ENCODE measurements at regions not wholly inside any gene's neighbourhood (a gene's known extent, or its start where the extent isn't known, plus 50 kb on each side); places are given as distances from the start of the nearest gene placed in this dataset.

- intact Hi-C loops (cut with micrococcal nuclease; ENCODE audit: unreplicated experiment) = no loop called here
- H3K9me3 Mint-ChIP-seq (ENCODE audit: low read depth, unreplicated experiment) = peaks cover 19% of the 10 kb centered on the region
Measured at GRCh38 chr2:76274676-76275075, 564.0 kb upstream of the GCFC2 start.

DNA sequence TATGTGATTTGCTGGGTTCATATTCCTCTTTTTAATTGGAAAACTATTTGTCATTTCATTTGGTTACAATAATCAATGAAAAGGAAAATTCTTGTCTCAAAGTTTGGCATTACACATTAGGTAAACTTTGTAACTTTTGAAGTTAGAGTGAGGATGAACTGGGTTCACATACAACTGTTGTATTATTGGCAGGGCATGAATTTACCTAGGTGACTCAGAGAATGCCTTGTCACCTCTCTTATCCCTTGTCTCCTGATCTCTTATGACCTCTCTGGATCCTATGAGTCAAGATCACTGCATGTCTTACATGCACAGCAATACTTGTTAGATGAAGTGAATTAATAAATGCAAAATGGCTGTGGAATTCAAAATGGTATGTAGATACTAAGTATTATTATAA, 563.4 kb upstream of the GCFC2 start:
- Mint-ChIP-seq H3K27me3 (ENCODE audit: unreplicated experiment) (no peaks in the 10 kb centered on the region), H3K36me3 (ENCODE audit: insufficient read depth, unreplicated experiment) (no peaks in the 10 kb centered on the region), H3K4me3 (ENCODE audit: low read depth, unreplicated experiment) (no peak overlapping the region), H3K27ac (ENCODE audit: unreplicated experiment) (no peak overlapping the region), H3K9me3 (ENCODE audit: low read depth, unreplicated experiment) (peaks cover 19% of the 10 kb centered on the region), H3K4me1 (ENCODE audit: low read depth, unreplicated experiment) (no peaks in the 10 kb centered on the region)
- CTCF ChIA-PET = no interaction called here
- intact Hi-C loops (cut with micrococcal nuclease; ENCODE audit: unreplicated experiment) = no loop called here
- no TSS peak for BruUV-seq (replicated peaks)
- TF ChIP-seq, protein P1, sequence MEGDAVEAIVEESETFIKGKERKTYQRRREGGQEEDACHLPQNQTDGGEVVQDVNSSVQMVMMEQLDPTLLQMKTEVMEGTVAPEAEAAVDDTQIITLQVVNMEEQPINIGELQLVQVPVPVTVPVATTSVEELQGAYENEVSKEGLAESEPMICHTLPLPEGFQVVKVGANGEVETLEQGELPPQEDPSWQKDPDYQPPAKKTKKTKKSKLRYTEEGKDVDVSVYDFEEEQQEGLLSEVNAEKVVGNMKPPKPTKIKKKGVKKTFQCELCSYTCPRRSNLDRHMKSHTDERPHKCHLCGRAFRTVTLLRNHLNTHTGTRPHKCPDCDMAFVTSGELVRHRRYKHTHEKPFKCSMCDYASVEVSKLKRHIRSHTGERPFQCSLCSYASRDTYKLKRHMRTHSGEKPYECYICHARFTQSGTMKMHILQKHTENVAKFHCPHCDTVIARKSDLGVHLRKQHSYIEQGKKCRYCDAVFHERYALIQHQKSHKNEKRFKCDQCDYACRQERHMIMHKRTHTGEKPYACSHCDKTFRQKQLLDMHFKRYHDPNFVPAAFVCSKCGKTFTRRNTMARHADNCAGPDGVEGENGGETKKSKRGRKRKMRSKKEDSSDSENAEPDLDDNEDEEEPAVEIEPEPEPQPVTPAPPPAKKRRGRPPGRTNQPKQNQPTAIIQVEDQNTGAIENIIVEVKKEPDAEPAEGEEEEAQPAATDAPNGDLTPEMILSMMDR (IDR thresholded peaks at IDR 0.05; ENCODE audit: unreplicated experiment) = no peak
- DNase-seq = no peak

More at GRCh38 chr2:76274676-76275075, 564.0 kb upstream of the GCFC2 start:
- CTCF ChIA-PET = no interaction called here
- no TSS peak for BruUV-seq (replicated peaks)
- Mint-ChIP-seq H3K27ac (ENCODE audit: unreplicated experiment) (no peak overlapping the region), H3K27me3 (ENCODE audit: unreplicated experiment) (no peaks in the 10 kb centered on the region), H3K4me3 (ENCODE audit: low read depth, unreplicated experiment) (no peak overlapping the region), H3K4me1 (ENCODE audit: low read depth, unreplicated experiment) (no peaks in the 10 kb centered on the region), H3K36me3 (ENCODE audit: insufficient read depth, unreplicated experiment) (no peaks in the 10 kb centered on the region)
- TF ChIP-seq, protein P1 (IDR thresholded peaks at IDR 0.05; ENCODE audit: unreplicated experiment) = no peak
- no peak for DNase-seq

GRCh38 chr2:76270096-76270710, 559.5 kb upstream of the GCFC2 start:
- no peak overlapping the region for H3K4me3 Mint-ChIP-seq (ENCODE audit: low read depth, unreplicated experiment)
- no peak for DNase-seq
- H3K36me3 Mint-ChIP-seq (ENCODE audit: insufficient read depth, unreplicated experiment) = no peaks in the 10 kb centered on the region
- no TSS peak for BruUV-seq (replicated peaks)
- H3K27ac Mint-ChIP-seq (ENCODE audit: unreplicated experiment) = no peak overlapping the region
- intact Hi-C loops (cut with micrococcal nuclease; ENCODE audit: unreplicated experiment) = no loop called here
- peaks cover 9% of the 10 kb centered on the region for H3K9me3 Mint-ChIP-seq (ENCODE audit: low read depth, unreplicated experiment)
- CTCF ChIA-PET = no interaction called here
- H3K27me3 Mint-ChIP-seq (ENCODE audit: unreplicated experiment) = no peaks in the 10 kb centered on the region
- TF ChIP-seq, protein P1 (IDR thresholded peaks at IDR 0.05; ENCODE audit: unreplicated experiment) = no peak
- no peaks in the 10 kb centered on the region for H3K4me1 Mint-ChIP-seq (ENCODE audit: low read depth, unreplicated experiment)

DNA sequence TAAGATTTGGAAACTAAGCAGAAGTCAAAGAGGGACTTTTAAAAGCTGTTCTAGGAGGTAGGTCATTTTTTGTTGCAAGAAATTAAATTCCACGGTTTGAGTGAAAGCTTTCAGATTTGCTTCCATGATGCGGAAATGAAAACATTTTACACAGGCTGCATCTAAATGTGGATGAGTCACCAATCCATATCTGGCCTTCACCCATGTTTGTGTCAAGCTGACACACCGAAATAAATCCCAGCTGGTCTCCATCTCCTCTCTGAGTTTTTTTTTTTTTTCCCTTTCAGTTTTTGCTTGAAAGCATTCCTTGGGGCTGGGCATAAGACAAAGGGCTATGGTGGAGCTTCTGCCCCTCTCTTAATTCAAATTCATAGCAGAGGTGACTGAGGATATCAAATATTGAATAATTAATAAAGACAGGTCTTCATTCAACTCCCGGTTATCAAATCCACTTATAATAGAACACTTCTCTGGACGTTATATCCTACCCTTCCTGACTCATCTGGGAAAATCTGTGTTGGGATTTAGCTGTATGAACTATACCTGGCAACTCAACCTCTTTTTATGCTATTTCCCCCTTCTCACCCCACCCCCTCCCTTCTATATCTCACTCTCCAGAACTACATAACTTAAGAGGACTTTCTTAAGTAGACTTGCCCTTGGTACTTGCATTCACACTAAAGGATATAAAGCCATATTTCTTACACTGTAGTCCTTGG, 558.3 kb upstream of the GCFC2 start:
- H3K27ac Mint-ChIP-seq (ENCODE audit: unreplicated experiment) = no peak overlapping the region

More for the DNA sequence above, 558.3 kb upstream of the GCFC2 start:
- Mint-ChIP-seq H3K36me3 (ENCODE audit: insufficient read depth, unreplicated experiment) (no peaks in the 10 kb centered on the region), H3K4me1 (ENCODE audit: low read depth, unreplicated experiment) (no peaks in the 10 kb centered on the region), H3K4me3 (ENCODE audit: low read depth, unreplicated experiment) (no peak overlapping the region), H3K9me3 (ENCODE audit: low read depth, unreplicated experiment) (peaks cover 9% of the 10 kb centered on the region), H3K27me3 (ENCODE audit: unreplicated experiment) (no peaks in the 10 kb centered on the region)
- peak; percentile 15 for DNase-seq
- intact Hi-C loops (cut with micrococcal nuclease; ENCODE audit: unreplicated experiment) = no loop called here
- BruUV-seq (replicated peaks) = no TSS peak
- CTCF ChIA-PET = interaction anchor here (0.6 kb wide), 1 partner anchor 152 kb away, joined by 3 read pairs; no protein-coding TSS in a partner anchor
- TF ChIP-seq, protein P1 (IDR thresholded peaks at IDR 0.05; ENCODE audit: unreplicated experiment) = no peak

Measured in Calu3 (cell line).